Natural killer cell (primary cell): ENCODE measurements at regions not wholly inside any gene's neighbourhood (a gene's known extent, or its start where the extent isn't known, plus 50 kb on each side); places are given as distances from the start of the nearest gene placed in this dataset.

ENCODE experiments used
- ATAC-seq, 3 donors: fragments of 150-1000 bp in 2 of 3; fragments of 200-7000 bp in 1 of 3; cut with Tn5 transposase; 1 replicate in 1 of 3; 2 replicates in 2 of 3; pipeline ENCODE4 v1.10.0; 2021; ENCODE audit warnings: mild to moderate bottlenecking in 2 of 3, moderate library complexity in 2 of 3
- DNase-seq, 2 donors: peaks; one replicate each; pipeline versions ENCODE4 v3.0.0 to v3.0.0-alpha.2; 2013 to 2021; ENCODE audit warnings: mixed read lengths in 1 of 2
- H3K27ac ChIP-seq: one replicate; pipeline ENCODE4 v1.5.1; 2013; ENCODE audit warnings: mild to moderate bottlenecking, low read length
- H3K27me3 ChIP-seq: one replicate; pipeline ENCODE4 v1.6.1; 2013; ENCODE audit warnings: low read length; ENCODE audit not compliant: control insufficient read depth, insufficient read depth
- H3K36me3 ChIP-seq: one replicate; pipeline ENCODE4 v1.6.1; 2013; ENCODE audit warnings: low read length; ENCODE audit not compliant: control insufficient read depth, insufficient read depth
- H3K4me1 ChIP-seq: one replicate; pipeline ENCODE4 v1.6.1; 2013; ENCODE audit warnings: low read length; ENCODE audit not compliant: control insufficient read depth, insufficient read depth
- H3K4me3 ChIP-seq: one replicate; pipeline ENCODE4 v1.5.1; 2013; ENCODE audit warnings: low read length
- H3K9me3 ChIP-seq: one replicate; pipeline ENCODE4 v1.6.1; 2013; ENCODE audit warnings: low read length; ENCODE audit not compliant: control insufficient read depth, insufficient read depth
- H3K27ac Mint-ChIP-seq, 2 donors: one replicate each; pipeline ENCODE4 v1.8.0; 2022; ENCODE audit warnings: mild to moderate bottlenecking in 2 of 2, mixed read lengths in 2 of 2, moderate library complexity in 1 of 2
- H3K27me3 Mint-ChIP-seq, 2 donors: one replicate each; pipeline ENCODE4 v1.8.0; 2022; ENCODE audit warnings: low read depth in 2 of 2, mixed read lengths in 2 of 2
- H3K36me3 Mint-ChIP-seq: one replicate; pipeline ENCODE4 v1.8.0; 2022; ENCODE audit warnings: mixed read lengths
- H3K4me1 Mint-ChIP-seq, 2 donors: one replicate each; pipeline ENCODE4 v1.8.0; 2022; ENCODE audit warnings: mixed read lengths in 2 of 2
- H3K4me3 Mint-ChIP-seq: one replicate; pipeline ENCODE4 v1.8.0; 2022; ENCODE audit warnings: mild to moderate bottlenecking, moderate library complexity, mixed read lengths
- H3K9me3 Mint-ChIP-seq, 2 donors: one replicate each; pipeline ENCODE4 v1.8.0; 2022; ENCODE audit warnings: mixed read lengths in 2 of 2
- WGBS: methylation state at CpG from one replicate; pipeline ENCODE4 v1.1.7; 2013; ENCODE audit warnings: missing lambda C conversion rate; ENCODE audit not compliant: insufficient coverage; 5-methylcytosine and 5-hydroxymethylcytosine counted together
- intact Hi-C: fragments of 100-400 bp; cut with micrococcal nuclease; formaldehyde crosslinking; loops from one replicate; pipeline ENCODE4 v1.14.2; 2022
- TF ChIP-seq, protein P1 (sequence below): fragments of 200-600 bp; IDR thresholded peaks from one replicate; pipeline ENCODE4 v1.8.0; 2022; ENCODE audit warnings: antibody characterized with exemption

GRCh38 chr11:11057472-11057854, 199.6 kb upstream of the ZBED5 start:
- H3K4me3 Mint-ChIP-seq: no peak overlapping the region
- Histone ChIP-seq H3K36me3 (no peaks in the 10 kb centered on the region), H3K4me1 (no peaks in the 10 kb centered on the region), H3K27ac (no peak overlapping the region), H3K27me3 (no peaks in the 10 kb centered on the region), H3K9me3 (peaks cover 6% of the 10 kb centered on the region), H3K4me3 (no peak overlapping the region)
- 97% methylated on average over 2 of the region's 2 CpGs for WGBS
- H3K9me3 Mint-ChIP-seq: peaks cover 0 to 3% of the 10 kb centered on the region in 2 donors
- no peaks in the 10 kb centered on the region for H3K4me1 Mint-ChIP-seq
- DNase-seq: no peak
- intact Hi-C loops: no loop called here
- TF ChIP-seq, protein P1, sequence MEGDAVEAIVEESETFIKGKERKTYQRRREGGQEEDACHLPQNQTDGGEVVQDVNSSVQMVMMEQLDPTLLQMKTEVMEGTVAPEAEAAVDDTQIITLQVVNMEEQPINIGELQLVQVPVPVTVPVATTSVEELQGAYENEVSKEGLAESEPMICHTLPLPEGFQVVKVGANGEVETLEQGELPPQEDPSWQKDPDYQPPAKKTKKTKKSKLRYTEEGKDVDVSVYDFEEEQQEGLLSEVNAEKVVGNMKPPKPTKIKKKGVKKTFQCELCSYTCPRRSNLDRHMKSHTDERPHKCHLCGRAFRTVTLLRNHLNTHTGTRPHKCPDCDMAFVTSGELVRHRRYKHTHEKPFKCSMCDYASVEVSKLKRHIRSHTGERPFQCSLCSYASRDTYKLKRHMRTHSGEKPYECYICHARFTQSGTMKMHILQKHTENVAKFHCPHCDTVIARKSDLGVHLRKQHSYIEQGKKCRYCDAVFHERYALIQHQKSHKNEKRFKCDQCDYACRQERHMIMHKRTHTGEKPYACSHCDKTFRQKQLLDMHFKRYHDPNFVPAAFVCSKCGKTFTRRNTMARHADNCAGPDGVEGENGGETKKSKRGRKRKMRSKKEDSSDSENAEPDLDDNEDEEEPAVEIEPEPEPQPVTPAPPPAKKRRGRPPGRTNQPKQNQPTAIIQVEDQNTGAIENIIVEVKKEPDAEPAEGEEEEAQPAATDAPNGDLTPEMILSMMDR: no peak
- H3K27me3 Mint-ChIP-seq: peaks cover 11 to 48% of the 10 kb centered on the region in 2 donors
- H3K36me3 Mint-ChIP-seq: peaks cover 8% of the 10 kb centered on the region
- ATAC-seq: no peak
- H3K27ac Mint-ChIP-seq: no peak overlapping the region

- ATAC-seq: no peak
- intact Hi-C loops: no loop called here
- Histone ChIP-seq H3K9me3 (peaks cover 6% of the 10 kb centered on the region), H3K36me3 (no peaks in the 10 kb centered on the region), H3K4me1 (no peaks in the 10 kb centered on the region), H3K4me3 (no peak overlapping the region), H3K27me3 (no peaks in the 10 kb centered on the region), H3K27ac (no peak overlapping the region)
- H3K27me3 Mint-ChIP-seq: peaks cover 17 to 54% of the 10 kb centered on the region in 2 donors
- no peak overlapping the region for H3K4me3 Mint-ChIP-seq
- TF ChIP-seq, protein P1: no peak
- DNase-seq: no peak
- no peaks in the 10 kb centered on the region for H3K4me1 Mint-ChIP-seq
- 82% methylated on average over 2 of the region's 2 CpGs for WGBS
- H3K27ac Mint-ChIP-seq: no peak overlapping the region
- H3K36me3 Mint-ChIP-seq: peaks cover 8% of the 10 kb centered on the region
- H3K9me3 Mint-ChIP-seq: peaks cover 0 to 3% of the 10 kb centered on the region in 2 donors
Measured at GRCh38 chr11:11056749-11057471, 199.1 kb upstream of the ZBED5 start.

DNA sequence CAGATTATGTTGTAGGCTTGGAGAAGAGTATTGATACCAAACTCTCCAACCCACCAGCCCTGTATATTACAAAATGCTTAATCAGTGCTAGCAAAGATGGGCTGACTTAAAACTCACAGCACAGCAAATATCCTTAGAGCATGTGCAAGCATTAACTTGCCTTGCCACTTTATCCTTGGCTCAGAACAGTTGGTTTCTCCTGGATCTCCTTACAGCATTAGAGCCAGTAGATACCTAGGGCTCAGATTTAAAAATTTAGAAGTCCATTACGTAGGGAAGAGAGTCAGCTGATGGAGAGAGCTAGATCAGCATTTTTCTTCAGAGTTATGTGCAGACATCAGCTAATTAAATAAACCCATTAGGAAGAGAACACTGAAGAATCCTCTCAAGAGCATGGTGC, 198.5 kb upstream of the ZBED5 start:
- no peak overlapping the region for H3K4me3 Mint-ChIP-seq
- Histone ChIP-seq H3K36me3 (no peaks in the 10 kb centered on the region), H3K27ac (no peak overlapping the region), H3K4me1 (no peaks in the 10 kb centered on the region), H3K27me3 (no peaks in the 10 kb centered on the region), H3K9me3 (peaks cover 6% of the 10 kb centered on the region), H3K4me3 (no peak overlapping the region)
- peaks cover 17 to 56% of the 10 kb centered on the region in 2 donors for H3K27me3 Mint-ChIP-seq
- no peak for DNase-seq
- H3K27ac Mint-ChIP-seq: no peak overlapping the region
- H3K36me3 Mint-ChIP-seq: peaks cover 8% of the 10 kb centered on the region
- 89% methylated on average over 1 of the region's 1 CpG for WGBS
- intact Hi-C loops: no loop called here
- TF ChIP-seq, protein P1: no peak
- H3K9me3 Mint-ChIP-seq: peaks cover 0 to 3% of the 10 kb centered on the region in 2 donors
- H3K4me1 Mint-ChIP-seq: no peaks in the 10 kb centered on the region
- ATAC-seq: no peak
